ENCODE measurements at regions not wholly inside any gene's neighbourhood (a gene's known extent, or its start where the extent isn't known, plus 50 kb on each side); places are given as distances from the start of the nearest gene placed in this dataset.

GRCh38 chr15:46879032-46879770 lies 838.1 kb upstream of the SEMA6D start:
- Mint-ChIP-seq H3K4me1 (no peaks in the 10 kb centered on the region), H3K27me3 (no peaks in the 10 kb centered on the region), H3K36me3 (ENCODE audit: low read depth) (no peaks in the 10 kb centered on the region), H3K4me3 (no peak overlapping the region), H3K27ac (no peak overlapping the region), H3K9me3 (ENCODE audit: low read depth) (peaks cover 8% of the 10 kb centered on the region)
- no peak for ATAC-seq
- intact Hi-C loops (cut with DNase I, micrococcal nuclease) = no loop called here
- ChIA-PET CTCF (no interaction called here), POLR2A (no interaction called here)
- no peak for DNase-seq

- peaks cover 8% of the 10 kb centered on the region for H3K9me3 Mint-ChIP-seq (ENCODE audit: low read depth)
- DNase-seq (no peak), ATAC-seq (no peak)
- H3K36me3 Mint-ChIP-seq (ENCODE audit: low read depth) = no peaks in the 10 kb centered on the region
- no peak overlapping the region for H3K27ac Mint-ChIP-seq
- no peaks in the 10 kb centered on the region for H3K27me3 Mint-ChIP-seq
- ChIA-PET POLR2A (no interaction called here), CTCF (no interaction called here)
- H3K4me1 Mint-ChIP-seq = no peaks in the 10 kb centered on the region
- no peak overlapping the region for H3K4me3 Mint-ChIP-seq
- intact Hi-C loops (cut with DNase I, micrococcal nuclease) = no loop called here
Observed at GRCh38 chr15:46880791-46881190, 836.5 kb upstream of the SEMA6D start.

- intact Hi-C loops (cut with DNase I, micrococcal nuclease) = no loop called here
- ChIA-PET CTCF (no interaction called here), POLR2A (no interaction called here)
- ATAC-seq (no peak), DNase-seq (no peak)
- Mint-ChIP-seq H3K9me3 (ENCODE audit: low read depth) (peaks cover 10% of the 10 kb centered on the region), H3K4me1 (no peaks in the 10 kb centered on the region), H3K4me3 (no peak overlapping the region), H3K27me3 (no peaks in the 10 kb centered on the region), H3K27ac (no peak overlapping the region), H3K36me3 (ENCODE audit: low read depth) (no peaks in the 10 kb centered on the region)
Observed at GRCh38 chr15:46892621-46893160, 824.6 kb upstream of the SEMA6D start.

- Mint-ChIP-seq H3K27ac (no peak overlapping the region), H3K27me3 (no peaks in the 10 kb centered on the region), H3K4me3 (no peak overlapping the region), H3K36me3 (ENCODE audit: low read depth) (no peaks in the 10 kb centered on the region), H3K9me3 (ENCODE audit: low read depth) (peaks cover 10% of the 10 kb centered on the region), H3K4me1 (no peaks in the 10 kb centered on the region)
- DNase-seq = no peak
- ChIA-PET CTCF (no interaction called here), POLR2A (no interaction called here)
- no peak for ATAC-seq
- intact Hi-C loops (cut with DNase I, micrococcal nuclease) = no loop called here
Observed at GRCh38 chr15:46894644-46895043, 822.7 kb upstream of the SEMA6D start.

GRCh38 chr15:46897266-46897665 lies 820.0 kb upstream of the SEMA6D start:
- DNase-seq = no peak
- Mint-ChIP-seq H3K36me3 (ENCODE audit: low read depth) (no peaks in the 10 kb centered on the region), H3K4me1 (no peaks in the 10 kb centered on the region), H3K27me3 (no peaks in the 10 kb centered on the region), H3K4me3 (no peak overlapping the region), H3K9me3 (ENCODE audit: low read depth) (peaks cover 10% of the 10 kb centered on the region), H3K27ac (no peak overlapping the region)
- intact Hi-C loops (cut with DNase I, micrococcal nuclease) = no loop called here
- no peak for ATAC-seq
- ChIA-PET CTCF (no interaction called here), POLR2A (no interaction called here)

GRCh38 chr15:46901001-46901400 lies 816.3 kb upstream of the SEMA6D start:
- ATAC-seq (no peak), DNase-seq (no peak)
- H3K4me1 Mint-ChIP-seq = no peaks in the 10 kb centered on the region
- peaks cover 9% of the 10 kb centered on the region for H3K9me3 Mint-ChIP-seq (ENCODE audit: low read depth)
- H3K27ac Mint-ChIP-seq = no peak overlapping the region
- H3K36me3 Mint-ChIP-seq (ENCODE audit: low read depth) = no peaks in the 10 kb centered on the region
- H3K27me3 Mint-ChIP-seq = no peaks in the 10 kb centered on the region
- no peak overlapping the region for H3K4me3 Mint-ChIP-seq
- POLR2A ChIA-PET = no interaction called here
- CTCF ChIA-PET = no interaction called here
- intact Hi-C loops (cut with DNase I, micrococcal nuclease) = no loop called here

- Mint-ChIP-seq H3K4me3 (no peak overlapping the region), H3K9me3 (ENCODE audit: low read depth) (peaks cover 8% of the 10 kb centered on the region), H3K27me3 (no peaks in the 10 kb centered on the region), H3K4me1 (no peaks in the 10 kb centered on the region), H3K36me3 (ENCODE audit: low read depth) (no peaks in the 10 kb centered on the region), H3K27ac (no peak overlapping the region)
- intact Hi-C loops (cut with DNase I, micrococcal nuclease) = no loop called here
- no peak for DNase-seq
- POLR2A ChIA-PET = no interaction called here
- CTCF ChIA-PET = interaction anchor here (1.1 kb wide), 1 partner anchor 327 kb away, joined by 3 read pairs; no protein-coding TSS in a partner anchor
- ATAC-seq = no peak
Observed at GRCh38 chr15:46917721-46918252, 799.5 kb upstream of the SEMA6D start.

GRCh38 chr15:46918462-46919140 lies 798.7 kb upstream of the SEMA6D start:
- Mint-ChIP-seq H3K9me3 (ENCODE audit: low read depth) (peaks cover 8% of the 10 kb centered on the region), H3K27ac (no peak overlapping the region), H3K4me1 (no peaks in the 10 kb centered on the region), H3K4me3 (no peak overlapping the region), H3K27me3 (no peaks in the 10 kb centered on the region), H3K36me3 (ENCODE audit: low read depth) (no peaks in the 10 kb centered on the region)
- POLR2A ChIA-PET = no interaction called here
- DNase-seq (no peak), ATAC-seq (no peak)
- intact Hi-C loops (cut with DNase I, micrococcal nuclease) = no loop called here
- CTCF ChIA-PET = interaction anchor here (1.1 kb wide), 1 partner anchor 327 kb away, joined by 3 read pairs; no protein-coding TSS in a partner anchor

GRCh38 chr15:46921891-46922290 lies 795.4 kb upstream of the SEMA6D start:
- no peaks in the 10 kb centered on the region for H3K27me3 Mint-ChIP-seq
- intact Hi-C loops (cut with DNase I, micrococcal nuclease) = no loop called here
- no peak overlapping the region for H3K4me3 Mint-ChIP-seq
- no peaks in the 10 kb centered on the region for H3K4me1 Mint-ChIP-seq
- no peaks in the 10 kb centered on the region for H3K36me3 Mint-ChIP-seq (ENCODE audit: low read depth)
- POLR2A ChIA-PET = no interaction called here
- CTCF ChIA-PET = no interaction called here
- no peak for ATAC-seq
- H3K27ac Mint-ChIP-seq = no peak overlapping the region
- no peak for DNase-seq
- peaks cover 5% of the 10 kb centered on the region for H3K9me3 Mint-ChIP-seq (ENCODE audit: low read depth)

- Mint-ChIP-seq H3K27ac (no peak overlapping the region), H3K4me3 (no peak overlapping the region), H3K27me3 (no peaks in the 10 kb centered on the region), H3K9me3 (ENCODE audit: low read depth) (peaks cover 8% of the 10 kb centered on the region), H3K36me3 (ENCODE audit: low read depth) (no peaks in the 10 kb centered on the region), H3K4me1 (no peaks in the 10 kb centered on the region)
- intact Hi-C loops (cut with DNase I, micrococcal nuclease) = no loop called here
- DNase-seq (no peak), ATAC-seq (no peak)
- ChIA-PET CTCF (no interaction called here), POLR2A (no interaction called here)
Observed at GRCh38 chr15:46930426-46930825, 786.9 kb upstream of the SEMA6D start.

- POLR2A ChIA-PET = no interaction called here
- no peak overlapping the region for H3K4me3 Mint-ChIP-seq
- ATAC-seq = no peak
- no peaks in the 10 kb centered on the region for H3K27me3 Mint-ChIP-seq
- CTCF ChIA-PET = no interaction called here
- H3K27ac Mint-ChIP-seq = no peak overlapping the region
- H3K9me3 Mint-ChIP-seq (ENCODE audit: low read depth) = peaks cover 4% of the 10 kb centered on the region
- no peaks in the 10 kb centered on the region for H3K4me1 Mint-ChIP-seq
- no peak for DNase-seq
- H3K36me3 Mint-ChIP-seq (ENCODE audit: low read depth) = no peaks in the 10 kb centered on the region
- intact Hi-C loops (cut with DNase I, micrococcal nuclease) = no loop called here
Observed at GRCh38 chr15:46933332-46933731, 784.0 kb upstream of the SEMA6D start.

GRCh38 chr15:46934851-46935250 lies 782.5 kb upstream of the SEMA6D start:
- peaks cover 7% of the 10 kb centered on the region for H3K9me3 Mint-ChIP-seq (ENCODE audit: low read depth)
- H3K36me3 Mint-ChIP-seq (ENCODE audit: low read depth) = no peaks in the 10 kb centered on the region
- POLR2A ChIA-PET = no interaction called here
- no peak overlapping the region for H3K4me3 Mint-ChIP-seq
- DNase-seq (no peak), ATAC-seq (no peak)
- H3K4me1 Mint-ChIP-seq = no peaks in the 10 kb centered on the region
- CTCF ChIA-PET = no interaction called here
- H3K27ac Mint-ChIP-seq = no peak overlapping the region
- H3K27me3 Mint-ChIP-seq = no peaks in the 10 kb centered on the region
- intact Hi-C loops (cut with DNase I, micrococcal nuclease) = no loop called here

All from activated CD4-positive, alpha-beta T cell treated with anti-CD3 and anti-CD28 coated beads for 36 hours (primary cell).